ENCODE measurements at regions not wholly inside any gene's neighbourhood (a gene's known extent, or its start where the extent isn't known, plus 50 kb on each side); places are given as distances from the start of the nearest gene placed in this dataset.

DNA sequence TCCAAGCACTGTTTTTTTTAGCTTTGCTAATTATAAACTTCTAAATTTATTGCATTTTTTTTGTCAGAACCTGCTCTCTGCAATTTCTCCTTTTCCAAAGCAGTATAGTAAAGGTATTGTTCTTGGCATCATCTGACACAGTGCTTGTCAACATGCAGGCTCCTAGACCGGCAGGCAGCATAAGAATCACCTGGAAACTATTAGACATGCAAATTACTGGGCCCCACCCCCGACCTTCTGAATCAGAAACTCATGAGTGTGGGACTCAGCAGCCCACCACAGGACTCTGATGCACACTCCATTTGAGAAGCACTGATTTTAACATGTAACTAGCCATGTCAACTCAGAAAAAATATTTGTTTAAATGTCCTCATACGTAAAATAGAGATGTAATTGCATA is 551.1 kb upstream of the CELF4 start:
- ATAC-seq, result no peak
- no peak for DNase-seq (ENCODE audit: low spot score)

- ATAC-seq (no peak), DNase-seq (ENCODE audit: low spot score) (no peak)
Observed at GRCh38 chr18:38115201-38115600, 549.6 kb upstream of the CELF4 start.

DNA sequence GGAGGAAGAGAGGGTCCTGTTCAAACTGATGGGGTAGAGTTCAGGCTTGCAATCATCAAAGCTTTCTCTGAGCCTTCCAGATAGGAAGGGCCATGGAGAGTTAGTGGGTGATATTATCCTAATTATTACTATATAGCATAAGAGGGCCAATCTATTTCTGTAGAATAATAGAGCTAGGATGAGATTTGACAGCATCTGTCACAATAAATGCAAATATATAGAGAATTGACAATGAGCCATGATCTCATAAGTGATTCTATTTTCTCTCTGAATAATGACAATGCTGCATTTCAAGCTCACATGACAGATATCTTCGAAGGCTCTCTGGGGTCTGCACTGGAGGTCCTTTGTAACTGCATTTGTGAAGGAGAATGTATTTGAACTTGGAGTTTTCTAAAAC is 521.9 kb upstream of the CELF4 start:
- no peak for DNase-seq (ENCODE audit: low spot score)
- ATAC-seq, result no peak

- ATAC-seq, result no peak
- no peak for DNase-seq (ENCODE audit: low spot score)
Observed at GRCh38 chr18:38081516-38081915, 515.9 kb upstream of the CELF4 start.

- ATAC-seq (no peak), DNase-seq (ENCODE audit: low spot score) (no peak)
Observed at GRCh38 chr18:38077229-38077628, 511.6 kb upstream of the CELF4 start.

GRCh38 chr18:38076346-38077070 is 510.9 kb upstream of the CELF4 start:
- DNase-seq (ENCODE audit: low spot score) (no peak), ATAC-seq (no peak)

DNA sequence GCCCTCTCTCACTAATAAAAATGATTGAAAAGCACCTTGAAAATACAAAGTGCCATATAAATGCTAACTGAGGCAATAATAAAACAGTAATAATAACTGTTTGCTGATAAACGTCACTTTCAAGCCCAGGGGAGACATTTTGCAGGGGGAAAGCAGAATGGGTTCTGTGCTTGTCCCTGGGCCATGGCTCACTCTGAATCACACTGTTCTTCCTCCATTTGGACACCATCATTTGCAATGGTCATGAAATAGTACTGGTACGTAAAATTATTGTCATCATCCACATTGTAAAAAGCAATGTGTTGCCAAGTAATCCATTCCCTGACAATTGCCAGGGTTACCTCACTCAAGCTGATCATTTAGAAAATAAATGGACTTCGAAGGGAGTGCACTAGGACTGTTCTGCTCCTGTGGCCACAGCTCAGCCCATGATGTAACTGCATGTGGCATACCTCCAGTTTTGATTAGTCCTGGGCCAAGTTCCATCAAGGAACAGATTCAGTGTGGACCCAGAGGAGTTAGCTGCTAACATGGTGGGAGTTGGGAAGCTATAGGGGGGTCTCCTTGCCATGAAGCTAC is 508.8 kb upstream of the CELF4 start:
- DNase-seq (ENCODE audit: low spot score) (no peak), ATAC-seq (no peak)

DNA sequence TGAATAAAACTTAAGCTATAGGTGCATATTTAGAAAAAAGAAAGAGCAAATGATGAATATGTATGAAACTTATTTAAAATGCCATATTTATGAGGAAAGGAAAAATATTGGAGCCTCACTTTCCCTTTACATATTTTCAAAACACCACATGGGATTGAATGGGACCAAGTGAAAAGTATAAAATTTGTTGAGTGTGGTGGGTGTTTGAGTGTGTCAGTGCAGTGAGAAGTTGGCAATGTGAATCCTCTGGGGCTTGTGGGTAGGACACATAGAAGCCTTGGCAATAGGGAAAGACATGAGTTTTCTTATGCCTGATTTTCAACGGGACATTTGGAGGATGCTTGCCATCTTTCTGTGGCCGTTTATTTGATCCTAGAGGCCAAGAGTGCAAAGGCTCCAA is 502.2 kb upstream of the CELF4 start:
- no peak for DNase-seq (ENCODE audit: low spot score)
- no peak for ATAC-seq

- DNase-seq (ENCODE audit: low spot score) (no peak), ATAC-seq (no peak)
Observed at GRCh38 chr18:38067086-38067485, 501.5 kb upstream of the CELF4 start.

DNA sequence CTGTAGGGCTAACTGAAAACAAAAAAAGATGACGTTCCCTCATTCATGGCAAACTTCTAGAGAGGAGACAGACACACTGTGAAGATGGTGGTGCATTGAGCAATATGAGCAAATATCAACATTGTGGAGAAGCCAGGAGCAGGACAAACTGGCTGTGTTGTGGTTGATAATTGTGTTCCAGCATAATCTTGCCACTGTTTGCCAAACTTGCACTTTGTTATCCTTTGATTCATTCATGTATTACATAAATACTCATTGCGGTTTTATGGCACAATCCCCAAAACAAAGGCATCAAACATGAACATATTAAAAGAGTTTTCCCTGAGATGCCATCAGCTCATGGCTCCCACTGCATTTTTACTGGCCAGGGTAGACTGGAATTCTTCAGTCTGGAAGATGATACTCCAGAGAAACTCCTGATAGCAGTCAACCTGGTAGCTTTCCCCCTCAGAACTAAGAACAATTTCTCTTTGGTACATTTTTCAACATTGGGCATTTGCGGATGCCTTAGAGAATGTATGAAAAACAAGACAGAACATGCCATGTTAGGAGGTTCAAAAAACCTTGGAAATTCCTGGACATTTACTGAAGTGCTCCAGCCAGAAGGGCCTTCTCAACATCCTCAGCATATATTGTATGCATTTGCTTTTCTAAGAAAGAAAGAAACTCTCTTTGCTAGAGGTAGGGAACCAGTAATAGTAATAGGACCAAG is 487.4 kb upstream of the CELF4 start:
- no peak for DNase-seq (ENCODE audit: low spot score)
- no peak for ATAC-seq

- DNase-seq (ENCODE audit: low spot score), result no peak
- no peak for ATAC-seq
Observed at GRCh38 chr18:38047820-38048219, 482.2 kb upstream of the CELF4 start.

DNA sequence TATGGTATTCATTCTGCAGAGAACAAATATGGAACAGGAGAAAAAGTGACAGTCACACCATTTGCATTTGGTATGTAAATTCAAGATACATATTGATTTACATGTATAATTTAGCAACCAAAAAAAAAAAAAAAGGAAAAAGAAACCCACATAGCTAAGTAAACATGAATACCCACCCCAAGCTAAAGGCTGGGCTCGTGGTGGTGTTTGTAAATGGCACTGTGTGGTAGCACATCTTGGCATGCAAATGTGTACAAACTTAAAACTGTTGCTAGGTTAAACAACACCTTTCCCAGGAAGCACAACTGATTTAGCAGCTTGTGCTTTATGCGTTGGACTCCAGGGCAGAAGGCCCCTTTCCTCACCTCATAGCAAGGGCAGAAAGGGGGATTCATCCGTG is 481.1 kb upstream of the CELF4 start:
- DNase-seq (ENCODE audit: low spot score), result no peak
- ATAC-seq, result no peak

- ATAC-seq (no peak), DNase-seq (ENCODE audit: low spot score) (no peak)
Observed at GRCh38 chr18:38045845-38046244, 480.2 kb upstream of the CELF4 start.

DNA sequence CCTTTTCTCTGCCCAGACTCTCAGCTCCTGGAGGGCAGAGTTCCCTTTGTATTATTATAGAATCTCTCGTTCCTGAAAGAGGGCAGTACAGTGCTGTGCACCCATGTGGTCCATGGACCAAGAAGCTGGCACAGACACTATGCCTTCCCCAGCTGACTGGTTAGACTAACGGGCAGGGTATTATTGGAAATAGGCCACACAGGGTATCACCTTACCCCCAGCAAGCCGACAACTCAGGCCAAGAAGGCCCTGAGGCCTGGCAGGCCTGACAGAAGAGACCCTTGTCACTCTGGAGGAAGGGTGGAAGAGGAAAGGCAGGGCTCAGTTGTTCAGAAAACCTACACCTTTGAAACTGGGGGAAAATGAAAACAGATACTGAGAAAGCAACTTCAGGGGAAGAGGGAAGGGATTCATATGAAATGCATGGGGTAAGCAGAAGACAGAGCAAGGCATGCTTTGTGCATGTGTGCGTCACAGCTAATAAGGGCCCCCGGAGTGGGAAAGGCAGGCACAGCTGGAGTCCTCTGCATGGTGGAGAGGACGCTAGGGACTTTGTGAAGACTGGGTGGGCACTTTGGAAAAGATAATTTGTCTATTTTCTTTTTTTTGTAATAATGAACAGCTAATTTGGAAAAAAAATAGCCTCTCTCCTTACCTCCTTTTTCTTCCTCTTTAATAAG is 476.8 kb upstream of the CELF4 start:
- DNase-seq (ENCODE audit: low spot score), result no peak
- ATAC-seq, result no peak

- DNase-seq (ENCODE audit: low spot score) (no peak), ATAC-seq (no peak)
Observed at GRCh38 chr18:38038242-38038641, 472.6 kb upstream of the CELF4 start.

DNA sequence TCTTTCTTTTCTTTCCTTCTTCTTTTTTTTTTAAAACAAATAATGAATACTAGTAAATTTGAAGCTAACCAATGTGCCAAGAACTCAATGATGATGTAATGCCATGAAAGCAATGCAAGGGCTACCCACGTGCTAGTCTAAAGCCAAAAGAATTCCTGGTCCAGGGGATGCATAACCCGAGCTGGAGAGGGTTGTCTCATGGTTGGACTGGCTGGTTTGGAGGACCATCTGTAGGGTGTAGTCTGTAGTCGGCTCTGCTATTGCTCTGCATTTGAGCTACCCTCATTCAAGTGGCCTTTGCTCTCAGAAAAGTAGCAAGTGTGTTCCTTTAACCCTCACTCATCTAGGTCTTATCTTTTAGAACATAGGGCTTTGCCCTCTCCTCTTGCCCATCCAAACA is 469.6 kb upstream of the CELF4 start:
- DNase-seq (ENCODE audit: low spot score), result no peak
- no peak for ATAC-seq

DNA sequence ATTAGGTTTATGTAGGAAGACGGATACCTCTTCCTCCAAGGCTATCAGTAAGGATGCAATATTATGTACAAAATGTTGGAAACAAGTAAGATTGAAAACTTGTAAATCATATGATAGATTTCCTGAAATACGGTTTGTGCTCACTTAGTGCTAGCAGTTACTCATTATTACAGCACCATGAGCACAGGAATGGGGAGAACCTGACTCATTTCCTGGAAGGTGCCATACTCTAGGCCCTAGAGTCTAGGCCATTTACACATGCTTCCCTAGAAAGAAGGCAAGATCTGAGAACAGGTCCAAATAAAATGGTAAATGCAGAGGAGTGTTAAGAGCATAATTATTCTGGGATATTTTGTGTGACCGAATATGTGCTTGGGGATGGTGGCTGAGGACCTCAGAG is 467.7 kb upstream of the CELF4 start:
- DNase-seq (ENCODE audit: low spot score) (no peak), ATAC-seq (no peak)

GRCh38 chr18:38032516-38032915 is 466.9 kb upstream of the CELF4 start:
- no peak for DNase-seq (ENCODE audit: low spot score)
- no peak for ATAC-seq

DNA sequence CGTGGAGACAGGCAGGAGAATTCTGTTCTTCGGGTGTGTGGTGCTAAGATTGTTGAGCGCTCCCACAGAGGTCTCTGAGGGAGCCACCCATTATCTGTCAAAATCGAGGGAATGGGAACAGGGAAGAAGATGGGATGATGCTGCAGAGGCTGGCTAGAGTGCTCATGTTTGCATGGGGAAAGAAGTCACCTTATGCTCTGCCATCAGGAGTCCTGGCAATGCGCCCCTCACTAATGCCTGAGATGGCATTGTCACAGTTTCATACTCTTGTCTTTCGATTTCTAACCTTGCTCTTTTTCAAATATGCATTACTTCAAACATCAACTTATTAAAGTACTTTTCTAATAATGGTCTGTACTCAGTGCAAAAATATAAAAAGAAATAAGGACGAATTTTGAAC is 463.3 kb upstream of the CELF4 start:
- DNase-seq (ENCODE audit: low spot score) (no peak), ATAC-seq (no peak)

DNA sequence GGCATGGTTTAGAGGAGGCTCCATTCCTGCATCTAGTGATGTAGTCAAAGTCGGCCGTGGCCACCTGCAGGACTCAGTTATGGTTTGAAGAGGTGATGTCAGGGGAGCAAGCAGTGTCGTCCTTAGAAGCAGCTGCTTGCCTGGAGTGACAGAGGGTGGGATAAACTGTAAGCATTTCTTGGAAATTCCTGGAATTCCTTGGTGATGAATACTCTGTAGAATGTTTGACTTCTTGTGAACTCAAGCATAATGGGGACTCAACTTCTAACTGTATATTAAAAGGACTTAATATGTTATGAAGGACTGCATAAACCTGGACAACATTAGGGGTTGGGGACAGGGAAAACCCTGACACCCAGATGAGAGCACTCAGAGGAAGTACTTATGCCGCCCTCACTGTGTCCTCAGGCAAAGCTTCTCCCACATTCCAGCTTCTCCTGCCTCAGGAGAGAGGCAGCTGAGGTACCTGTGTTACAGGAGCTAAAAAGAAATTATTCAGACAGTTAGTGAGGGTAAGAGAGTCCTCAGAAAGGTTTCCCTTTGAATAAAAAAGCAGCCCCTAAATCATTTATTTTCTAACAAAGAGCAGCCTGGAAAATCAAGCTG is 459.9 kb upstream of the CELF4 start:
- no peak for ATAC-seq
- DNase-seq (ENCODE audit: low spot score), result no peak

GRCh38 chr18:38023871-38024270 is 458.3 kb upstream of the CELF4 start:
- ATAC-seq, result no peak
- no peak for DNase-seq (ENCODE audit: low spot score)

DNA sequence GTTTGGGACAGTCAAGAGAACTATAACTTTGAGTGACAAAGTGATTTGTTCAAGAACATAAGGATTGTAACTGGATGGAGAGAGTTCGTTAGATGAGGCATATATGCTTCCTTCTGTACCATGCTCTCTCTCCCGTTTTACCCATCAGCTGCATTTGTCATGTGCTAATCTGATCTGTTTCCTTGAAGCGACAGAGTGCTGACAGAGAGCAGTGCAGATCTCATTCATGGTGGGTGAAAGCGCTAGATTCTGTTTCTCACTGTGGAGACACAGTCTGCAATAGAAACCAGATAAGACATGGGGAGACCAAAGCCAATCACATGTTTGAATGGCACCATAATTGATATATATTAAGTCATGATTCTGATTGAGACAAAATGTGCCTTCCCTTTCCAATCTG is 456.6 kb upstream of the CELF4 start:
- no peak for ATAC-seq

More for the DNA sequence above, 456.6 kb upstream of the CELF4 start:
- no peak for DNase-seq (ENCODE audit: low spot score)
